HG03196 (cell line): ENCODE measurements at regions not wholly inside any gene's neighbourhood (a gene's known extent, or its start where the extent isn't known, plus 50 kb on each side); places are given as distances from the start of the nearest gene placed in this dataset.

Experiments
- ATAC-seq: cut with Tn5 transposase; IDR thresholded peaks from one replicate; pipeline ENCODE4 v1.9.1; 2021; ENCODE audit not compliant: unreplicated experiment

GRCh38 chr11:95520369-95521132 lies 269.0 kb downstream of the FAM76B start:
- ATAC-seq = no peak

- no peak for ATAC-seq
These were observed 269.7 kb downstream of the FAM76B start for GRCh38 chr11:95519912-95520311.

GRCh38 chr11:95517453-95517852 lies 272.1 kb downstream of the FAM76B start:
- no peak for ATAC-seq

GRCh38 chr11:95516786-95517185 lies 272.8 kb downstream of the FAM76B start:
- ATAC-seq = no peak

- ATAC-seq = no peak
These were observed 273.4 kb downstream of the FAM76B start for GRCh38 chr11:95516175-95516574.

GRCh38 chr11:95515371-95515770 lies 274.2 kb downstream of the FAM76B start:
- no peak for ATAC-seq

GRCh38 chr11:95514416-95515110 lies 275.0 kb downstream of the FAM76B start:
- ATAC-seq = no peak

- no peak for ATAC-seq
These were observed 276.9 kb downstream of the FAM76B start for GRCh38 chr11:95512682-95513081.

GRCh38 chr11:95512177-95512576 lies 277.4 kb downstream of the FAM76B start:
- ATAC-seq = no peak

GRCh38 chr11:95508219-95508890 lies 277.4 kb upstream of the SESN3 start:
- ATAC-seq = no peak

GRCh38 chr11:95507794-95508193 lies 276.8 kb upstream of the SESN3 start:
- no peak for ATAC-seq

- ATAC-seq = no peak
These were observed 275.8 kb upstream of the SESN3 start for GRCh38 chr11:95506777-95507176.

GRCh38 chr11:95505927-95506426 lies 275.0 kb upstream of the SESN3 start:
- ATAC-seq = no peak

- no peak for ATAC-seq
These were observed 272.0 kb upstream of the SESN3 start for GRCh38 chr11:95503047-95503446.

- no peak for ATAC-seq
These were observed 271.5 kb upstream of the SESN3 start for GRCh38 chr11:95502522-95502921.

- no peak for ATAC-seq
These were observed 270.8 kb upstream of the SESN3 start for GRCh38 chr11:95501761-95502266.

- ATAC-seq = no peak
These were observed 269.5 kb upstream of the SESN3 start for GRCh38 chr11:95500466-95500865.

GRCh38 chr11:95499516-95500135 lies 268.6 kb upstream of the SESN3 start:
- ATAC-seq = no peak

GRCh38 chr11:95498722-95499425 lies 267.9 kb upstream of the SESN3 start:
- no peak for ATAC-seq

GRCh38 chr11:95496901-95497300 lies 265.9 kb upstream of the SESN3 start:
- ATAC-seq = no peak

- ATAC-seq = no peak
These were observed 264.7 kb upstream of the SESN3 start for GRCh38 chr11:95495706-95496105.
